Skin of body (tissue), 1 donor: ENCODE measurements at regions not wholly inside any gene's neighbourhood (a gene's known extent, or its start where the extent isn't known, plus 50 kb on each side); places are given as distances from the start of the nearest gene placed in this dataset.

Experiments
- DNase-seq: peaks from one replicate; lab custom pipeline; 2025; lab: John Stamatoyannopoulos, UW

DNA sequence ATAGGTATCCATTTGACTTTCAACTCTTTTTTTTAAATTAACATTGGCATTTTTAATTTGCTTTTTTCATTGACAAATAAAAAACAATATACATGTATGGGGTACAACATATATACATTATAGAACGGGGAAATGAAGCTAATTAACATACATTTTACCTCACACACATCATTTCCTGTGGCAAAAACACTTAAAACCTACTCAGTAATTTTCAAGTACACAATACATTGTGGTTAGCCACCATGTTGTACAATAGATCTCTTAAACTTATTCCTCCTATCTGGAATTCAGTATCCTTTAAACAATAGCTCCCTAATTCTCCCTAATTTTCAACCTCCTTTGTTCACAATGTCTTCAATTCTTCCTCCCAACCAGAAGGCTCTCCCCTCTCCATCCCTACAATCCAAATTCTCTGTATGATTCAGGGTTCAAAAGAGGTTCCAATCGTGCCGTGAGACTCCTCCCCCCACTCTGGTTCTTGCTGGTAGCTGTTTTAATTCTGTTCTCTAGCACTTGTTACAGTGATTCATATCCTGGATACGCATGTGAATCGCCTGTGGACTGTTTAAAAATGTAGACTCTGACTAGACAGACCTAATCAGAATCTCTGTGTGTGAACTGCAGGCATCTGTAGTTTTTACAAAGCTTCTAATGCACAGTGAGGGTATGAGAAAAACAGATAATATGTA lies 87.6 kb upstream of the DUSP10 start:
- DNase-seq = no peak

DNA sequence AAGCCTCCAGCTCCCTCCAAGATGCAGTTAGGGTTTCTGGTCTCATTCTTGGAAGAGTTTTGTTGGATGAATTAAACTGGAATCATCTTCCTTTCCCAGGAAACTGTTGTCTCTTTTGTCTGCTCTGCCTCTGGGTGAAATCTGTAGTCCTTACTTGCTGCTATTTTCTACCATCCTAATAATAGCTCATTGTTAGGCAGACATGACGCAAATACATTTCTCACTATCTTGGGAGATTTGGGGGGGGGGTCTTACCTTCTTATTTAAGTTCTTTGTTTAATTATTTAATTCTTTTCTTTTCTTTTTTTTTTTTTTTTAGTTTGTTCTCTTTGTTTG lies 85.4 kb upstream of the DUSP10 start:
- DNase-seq = no peak

DNA sequence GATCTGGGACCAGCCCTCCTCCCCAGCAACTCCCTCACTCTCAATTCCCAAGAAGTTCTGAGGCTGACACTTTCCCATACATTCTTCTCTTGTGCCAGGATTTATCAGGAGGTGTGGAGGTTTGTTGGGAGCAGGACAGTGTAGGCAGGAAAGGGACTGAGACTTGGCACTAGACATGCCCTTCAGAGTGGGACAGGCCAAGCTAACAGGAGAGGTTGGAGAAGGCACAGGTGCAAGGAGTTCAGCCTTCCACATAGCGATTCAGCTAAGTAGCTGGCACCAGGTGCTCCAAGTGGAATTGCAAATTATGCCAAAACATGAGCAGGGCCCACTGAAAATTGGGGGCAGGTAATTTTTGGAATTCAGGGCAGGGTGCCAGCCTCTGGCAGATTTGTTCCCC lies 83.0 kb upstream of the DUSP10 start:
- no peak for DNase-seq

DNA sequence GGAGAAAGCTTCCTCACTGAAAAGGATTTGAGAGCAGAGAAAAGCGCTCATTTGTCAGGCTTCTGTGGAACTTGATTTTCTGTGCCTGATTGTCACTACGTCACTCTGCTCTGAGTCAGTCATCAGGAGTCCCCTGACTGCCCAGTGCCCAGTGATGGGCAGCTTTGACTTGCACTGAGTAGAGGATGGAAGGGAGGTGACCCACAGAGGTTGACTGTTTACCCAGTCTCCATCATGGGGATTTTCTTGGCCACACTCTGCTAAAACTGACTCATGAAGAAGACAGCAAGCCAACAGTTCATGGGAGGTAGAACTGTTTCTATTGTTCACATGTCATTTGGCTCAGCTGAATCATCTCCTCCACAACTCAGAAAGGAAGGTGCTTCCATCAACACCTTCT lies 82.1 kb upstream of the DUSP10 start:
- DNase-seq = no peak

DNA sequence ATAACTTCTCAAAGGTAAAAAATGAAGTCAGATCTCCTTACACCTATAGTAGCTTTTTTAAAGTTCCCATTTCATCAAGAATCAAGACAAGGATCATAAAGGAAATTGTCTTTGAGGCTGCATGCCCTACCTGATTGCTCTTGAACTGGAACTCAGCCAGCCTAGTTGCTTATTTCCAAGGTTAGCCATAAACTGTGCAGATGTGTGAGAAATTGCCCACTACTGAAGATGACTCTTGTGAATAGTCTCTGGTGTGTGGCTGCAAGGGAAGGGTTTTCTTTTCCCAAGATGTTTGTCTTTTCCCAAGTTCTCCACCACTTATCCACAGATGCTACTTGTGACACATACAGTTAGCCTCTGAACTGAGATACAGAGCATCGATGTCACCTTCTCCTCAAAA lies 81.7 kb upstream of the DUSP10 start:
- no peak for DNase-seq

DNA sequence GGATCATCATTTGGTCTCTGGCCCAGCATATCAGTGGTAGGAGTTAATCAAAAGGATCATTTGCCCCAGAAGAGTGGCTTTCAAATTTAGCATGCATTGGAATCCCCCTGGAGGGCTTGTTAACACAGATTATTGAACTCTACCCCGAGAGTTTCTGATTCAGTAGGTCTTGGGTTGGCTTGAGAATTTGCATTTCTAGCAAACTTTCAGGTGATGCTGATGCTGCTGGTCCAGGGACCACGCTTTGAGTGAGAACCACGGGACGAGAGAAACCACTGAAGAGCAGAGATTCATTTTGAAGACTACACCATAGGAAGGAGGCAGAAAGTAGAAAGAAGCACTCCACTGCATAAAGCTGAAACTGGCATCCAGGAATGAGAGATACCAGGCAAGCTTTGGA lies 81.3 kb upstream of the DUSP10 start:
- no peak for DNase-seq

DNA sequence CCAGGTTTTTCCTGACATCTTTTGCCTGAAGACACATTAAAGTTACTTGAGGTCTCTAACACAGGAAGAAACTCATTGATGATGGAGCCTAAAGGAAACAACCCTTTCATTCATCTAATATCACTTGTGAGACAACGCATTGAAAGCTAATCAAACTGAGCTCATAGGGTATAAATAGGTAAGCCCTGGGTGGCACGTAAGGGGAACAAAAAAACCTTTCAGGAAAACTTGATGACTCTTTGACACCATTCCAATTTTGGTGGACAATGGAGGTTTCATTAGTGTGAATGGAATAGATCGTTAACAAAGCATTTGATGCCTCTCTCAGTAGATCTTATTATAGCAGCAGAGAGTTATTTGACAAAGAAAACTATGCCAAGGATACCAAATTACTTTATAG lies 80.7 kb upstream of the DUSP10 start:
- no peak for DNase-seq

DNA sequence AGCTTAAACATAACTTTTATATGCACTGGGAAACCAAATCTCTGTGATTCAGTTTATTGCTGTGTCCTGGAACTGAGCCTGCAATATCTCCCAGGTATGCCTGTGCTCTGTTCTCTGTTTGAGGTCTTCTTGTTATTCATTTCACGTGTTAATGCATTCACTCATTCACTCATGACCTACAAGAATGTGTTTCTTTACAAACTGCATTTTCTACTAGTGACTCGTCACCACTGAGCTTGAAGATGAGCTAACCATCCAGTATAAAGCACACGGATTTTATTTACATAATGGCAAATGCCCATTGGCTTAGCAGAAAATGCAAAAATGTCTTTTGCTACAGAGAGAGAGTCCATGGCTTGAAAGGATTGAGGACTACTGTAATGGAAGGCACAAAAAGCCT lies 75.0 kb upstream of the DUSP10 start:
- DNase-seq = no peak

DNA sequence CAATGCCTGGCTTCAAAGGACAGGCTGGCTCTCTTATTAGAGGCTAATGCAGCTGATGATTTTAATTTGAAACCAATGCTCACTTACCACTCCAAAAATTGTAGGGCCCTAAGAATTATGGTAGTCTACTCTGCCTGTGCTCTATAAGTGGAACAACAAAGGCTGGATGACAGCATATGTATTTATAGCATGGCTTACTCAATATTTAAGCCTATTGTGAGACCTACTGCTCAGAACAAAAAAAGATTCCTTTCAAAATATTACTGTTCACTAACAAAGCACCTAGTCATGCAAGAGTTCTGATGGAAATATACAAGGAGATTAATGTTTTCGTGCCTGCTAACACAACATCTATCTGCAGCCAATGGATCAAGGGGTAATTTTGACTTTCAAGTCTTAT lies 73.8 kb upstream of the DUSP10 start:
- DNase-seq = no peak

DNA sequence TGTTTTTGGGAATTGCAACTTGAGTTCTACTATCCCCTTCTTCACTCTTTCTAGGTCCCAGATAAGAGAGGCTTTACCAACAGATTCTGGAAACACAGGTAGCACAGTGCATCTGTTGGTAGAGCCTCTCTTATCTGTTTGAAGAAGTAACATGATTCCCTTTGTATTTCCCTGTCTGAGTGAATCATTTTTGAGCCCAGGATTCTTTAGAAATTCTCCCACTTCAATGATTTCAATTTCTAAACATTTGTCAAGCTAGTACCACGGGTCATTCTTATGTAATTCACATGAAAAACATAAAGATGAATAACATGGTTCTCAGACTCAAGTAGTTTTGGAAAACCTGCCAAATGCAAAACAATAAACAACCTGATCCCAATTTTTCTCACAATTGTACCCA lies 72.0 kb upstream of the DUSP10 start:
- no peak for DNase-seq

DNA sequence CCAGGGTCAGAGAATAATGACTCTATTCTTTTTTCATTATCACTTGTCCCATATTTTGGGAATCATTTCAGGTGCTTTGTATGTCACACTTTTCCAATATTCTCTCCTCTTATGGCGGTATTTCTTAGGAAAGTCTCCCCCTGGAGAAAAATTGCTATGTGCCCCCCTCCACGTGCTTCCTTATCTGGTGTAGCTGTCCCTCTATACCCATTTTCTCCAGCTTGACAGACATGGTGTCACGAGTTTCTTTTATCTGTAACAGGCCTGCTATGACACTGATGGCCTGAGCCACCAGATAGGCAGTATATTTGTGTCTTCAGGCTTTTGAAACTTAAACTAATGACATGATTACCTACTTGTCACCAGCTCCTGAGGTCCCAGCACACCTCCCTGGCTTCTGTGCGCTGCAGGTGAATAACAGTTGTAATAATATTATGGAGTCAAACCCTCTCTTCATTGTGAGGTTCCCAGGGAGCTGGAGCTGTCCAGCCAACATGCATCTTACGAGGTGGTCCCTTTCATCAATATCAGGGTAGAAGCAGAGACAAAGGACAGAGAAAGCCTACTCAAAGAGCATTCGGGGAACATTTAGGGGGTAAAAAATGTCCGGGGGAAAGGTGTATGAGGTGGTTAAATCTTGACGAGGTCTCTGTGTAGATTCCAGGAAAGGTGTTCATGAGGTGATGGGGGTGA lies 71.2 kb upstream of the DUSP10 start:
- DNase-seq = no peak

DNA sequence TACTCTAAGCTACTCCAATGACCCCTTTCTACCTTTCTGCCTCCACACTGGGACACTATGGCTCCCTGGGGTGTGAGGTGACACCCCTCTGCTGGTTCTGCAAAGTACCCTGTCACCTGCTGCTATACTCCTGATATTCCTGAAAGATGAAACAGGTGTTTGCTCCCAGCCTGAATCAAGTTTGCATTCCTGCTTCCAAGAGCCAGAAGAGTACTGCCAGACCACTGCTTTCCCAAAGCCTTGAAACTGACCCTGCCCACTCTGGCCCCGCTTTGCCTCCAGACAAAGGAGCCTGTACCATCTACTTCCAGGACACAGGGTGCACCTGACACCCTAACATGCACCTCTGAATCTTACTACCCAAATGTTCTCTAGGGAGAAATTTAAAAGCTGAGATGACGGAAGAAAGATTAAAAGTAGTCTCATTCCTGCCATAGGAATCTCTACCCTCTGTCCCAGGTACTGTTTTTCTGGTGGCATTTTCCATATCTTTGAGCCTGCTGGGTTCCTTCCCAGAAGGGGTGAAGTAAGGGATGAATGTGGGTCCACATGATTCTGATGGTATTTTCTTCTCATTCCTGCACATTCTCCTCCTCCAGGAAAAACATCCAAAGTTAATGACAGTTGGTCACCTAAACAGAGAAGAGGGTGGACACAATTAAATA lies 70.3 kb upstream of the DUSP10 start:
- no peak for DNase-seq

DNA sequence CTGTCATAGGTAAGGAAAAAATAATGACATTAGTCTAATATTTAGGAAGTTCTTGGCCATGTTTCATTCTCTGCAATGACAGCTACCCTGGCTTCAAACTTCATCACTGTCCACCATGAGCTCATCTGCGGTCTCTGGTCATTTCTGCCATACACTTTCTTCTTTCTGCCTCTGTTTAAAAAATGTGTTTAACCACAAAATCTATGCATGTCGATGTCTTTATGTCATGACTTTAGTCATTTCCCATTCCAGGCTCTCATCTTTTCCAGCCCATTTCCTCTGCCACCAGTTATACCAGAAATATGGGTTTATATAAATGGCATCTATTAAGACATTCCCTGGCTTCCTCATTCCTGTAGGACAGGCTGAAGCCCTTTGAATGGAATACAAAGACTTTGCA lies 68.5 kb upstream of the DUSP10 start:
- DNase-seq = no peak

DNA sequence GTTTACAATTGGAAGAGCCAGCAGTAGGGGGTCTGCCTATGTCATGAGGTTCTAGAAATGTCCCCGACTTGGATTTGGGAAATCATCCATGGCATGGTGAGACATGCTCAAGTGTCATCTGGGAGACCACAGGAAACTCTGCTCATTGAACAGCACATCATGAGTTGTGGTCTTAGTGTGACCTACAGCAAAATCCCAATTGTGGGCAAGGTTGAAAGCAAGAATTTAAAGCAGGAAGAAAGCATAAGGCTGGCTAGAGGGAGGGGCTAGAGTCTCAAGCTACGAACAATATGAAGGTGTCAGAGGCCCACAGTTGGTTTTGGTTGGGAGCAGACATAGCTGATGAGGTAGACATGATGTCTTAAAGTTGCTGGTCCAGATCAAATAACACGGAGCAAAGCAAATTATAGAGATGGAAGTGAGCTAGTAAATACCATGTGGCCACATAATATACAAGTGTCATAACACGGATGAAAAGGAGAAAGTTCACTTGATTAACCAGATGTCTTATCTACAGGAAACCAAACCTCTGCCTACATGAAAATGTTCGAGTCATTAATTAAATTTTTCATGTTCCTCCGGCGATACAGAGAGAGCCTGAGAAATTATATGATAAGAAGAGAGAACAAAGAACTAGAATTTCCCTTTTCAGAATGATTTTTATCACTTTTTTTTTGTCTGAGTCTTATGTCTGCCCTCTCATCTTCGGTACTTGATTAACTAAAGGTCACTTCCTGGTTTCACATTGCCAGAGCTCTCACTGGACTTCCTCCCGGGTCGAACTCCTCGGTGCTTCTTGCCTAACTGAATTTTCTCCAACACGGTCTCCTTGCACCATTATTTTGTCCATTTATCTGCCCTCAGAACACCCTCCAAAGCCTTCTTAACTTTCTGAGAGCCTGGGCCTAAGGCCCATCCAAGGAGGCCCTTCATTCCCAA lies 67.5 kb upstream of the DUSP10 start:
- no peak for DNase-seq

DNA sequence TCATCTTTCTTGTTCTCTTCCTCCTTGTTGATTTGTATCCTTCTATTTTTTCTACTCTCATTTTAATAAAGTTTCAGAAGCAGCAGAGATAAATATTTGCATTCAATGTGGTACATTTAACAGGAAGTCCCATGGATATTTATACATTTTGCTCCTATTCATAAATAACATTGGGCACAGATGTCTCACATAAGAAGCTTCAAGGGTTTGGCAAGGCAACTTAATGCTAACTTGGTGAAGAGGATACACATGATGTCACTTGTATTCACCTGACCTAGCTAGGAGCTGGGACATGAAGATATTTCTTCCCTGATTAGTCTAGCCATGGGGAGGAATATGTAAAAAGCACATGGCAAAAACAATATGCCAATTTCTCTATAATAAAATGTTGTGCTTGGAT lies 65.1 kb upstream of the DUSP10 start:
- no peak for DNase-seq

DNA sequence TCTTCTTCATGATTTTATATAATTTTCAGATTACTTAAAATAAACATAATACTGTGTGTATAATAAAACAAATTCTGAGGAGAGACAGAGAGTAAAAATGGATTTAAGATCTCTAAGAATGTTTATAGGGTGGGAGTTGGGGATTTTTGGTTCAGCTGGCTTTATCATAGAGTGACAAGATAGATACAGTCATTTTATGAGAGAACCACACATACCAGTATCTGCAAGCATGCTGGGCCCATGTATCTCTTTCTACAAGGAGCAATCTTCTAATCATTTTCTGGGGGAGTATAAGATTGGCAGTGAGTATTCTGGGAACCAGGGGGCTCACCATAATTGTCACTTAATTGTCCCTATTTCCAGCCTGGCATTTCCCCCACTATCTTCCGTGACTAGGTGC lies 64.3 kb upstream of the DUSP10 start:
- DNase-seq = no peak

DNA sequence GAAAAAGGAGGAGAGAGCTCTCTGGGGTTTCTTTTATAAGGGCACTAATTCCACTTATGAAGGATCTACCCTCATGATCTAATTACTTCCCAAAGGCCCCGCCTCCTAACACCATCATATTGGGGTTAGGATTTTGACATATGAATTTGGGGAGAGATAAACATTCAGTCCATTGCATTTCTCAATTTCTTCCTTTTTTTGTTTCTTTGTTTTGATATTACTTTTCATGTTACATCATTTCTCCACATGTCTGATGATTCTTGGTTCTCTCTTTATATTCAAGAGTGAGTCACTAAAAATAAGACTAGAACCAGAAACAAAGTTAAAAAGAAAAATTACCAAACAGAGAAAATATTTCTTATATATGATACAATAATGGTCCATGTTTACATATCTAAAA lies 63.2 kb upstream of the DUSP10 start:
- no peak for DNase-seq

DNA sequence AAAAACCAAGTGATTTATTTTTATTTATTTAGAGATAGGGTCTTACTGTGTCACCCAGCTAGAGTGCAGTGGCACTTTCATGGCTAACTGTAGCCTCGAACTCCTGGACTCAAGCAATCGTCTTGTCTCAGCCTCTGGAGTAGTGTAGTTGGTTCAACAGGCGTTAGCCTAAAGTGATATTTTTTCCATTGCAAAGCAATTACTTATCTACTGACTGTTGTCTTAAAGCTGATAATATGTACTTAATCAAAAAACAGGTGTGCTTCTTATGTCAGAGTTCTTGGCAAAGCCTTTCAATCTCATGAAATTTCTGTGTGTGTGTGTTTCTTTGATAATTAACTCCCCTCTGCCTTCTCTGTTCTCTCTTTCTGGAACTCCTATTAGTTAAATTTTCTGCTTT lies 62.4 kb upstream of the DUSP10 start:
- DNase-seq = no peak

DNA sequence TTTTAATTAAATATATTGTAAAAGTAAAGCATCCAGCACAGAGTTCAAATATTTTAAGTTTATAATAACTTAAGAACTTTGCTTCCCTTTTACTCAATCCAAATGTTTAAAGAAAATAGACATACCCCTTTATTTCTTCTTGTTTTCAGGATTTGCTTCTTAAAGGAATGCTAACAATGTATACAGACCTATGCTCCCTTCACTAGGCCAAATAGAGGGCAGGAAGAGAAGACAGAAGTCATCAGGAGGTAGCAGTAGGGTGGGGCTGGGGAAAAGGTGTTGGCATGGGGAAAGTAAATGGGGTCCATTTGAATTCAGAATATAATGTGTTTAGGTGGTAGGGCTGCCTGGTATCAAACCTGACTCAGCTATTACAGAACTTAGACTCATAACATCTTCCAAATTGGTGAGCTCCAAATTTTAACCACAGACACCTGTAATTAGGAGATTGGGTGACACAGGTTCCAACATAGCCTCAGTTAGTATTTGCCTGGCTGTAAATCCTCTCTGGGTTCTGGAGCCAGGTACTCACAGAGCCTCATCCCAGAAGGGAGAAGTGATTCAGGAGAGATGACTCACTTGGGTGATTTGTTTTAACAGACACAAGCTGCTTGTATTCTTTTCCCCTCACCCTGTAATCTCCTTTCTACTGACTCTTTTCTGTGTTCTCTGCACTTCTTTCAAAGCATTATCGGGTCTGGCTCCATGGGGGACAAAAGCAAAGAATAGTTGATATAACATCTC lies 60.1 kb upstream of the DUSP10 start:
- DNase-seq = no peak

DNA sequence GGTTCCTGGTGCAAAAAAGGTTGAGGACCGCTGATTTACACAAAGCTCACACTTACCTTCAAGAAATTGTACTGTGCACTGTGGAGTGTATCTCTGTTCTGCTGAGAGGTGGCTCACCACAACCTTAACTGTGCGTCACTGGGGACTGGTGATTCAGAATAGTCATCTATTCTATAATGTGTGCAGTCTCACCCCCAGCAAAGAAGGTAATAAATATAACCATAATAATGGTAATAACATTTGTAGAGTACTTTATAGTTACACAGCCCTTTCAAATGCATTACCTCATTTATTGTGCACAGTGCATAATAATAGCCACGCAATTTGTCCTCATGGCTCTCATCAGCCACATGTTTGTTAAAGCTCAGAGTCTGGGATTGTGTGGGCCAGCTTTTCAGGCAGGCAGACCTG lies 59.4 kb upstream of the DUSP10 start:
- DNase-seq = no peak

DNA sequence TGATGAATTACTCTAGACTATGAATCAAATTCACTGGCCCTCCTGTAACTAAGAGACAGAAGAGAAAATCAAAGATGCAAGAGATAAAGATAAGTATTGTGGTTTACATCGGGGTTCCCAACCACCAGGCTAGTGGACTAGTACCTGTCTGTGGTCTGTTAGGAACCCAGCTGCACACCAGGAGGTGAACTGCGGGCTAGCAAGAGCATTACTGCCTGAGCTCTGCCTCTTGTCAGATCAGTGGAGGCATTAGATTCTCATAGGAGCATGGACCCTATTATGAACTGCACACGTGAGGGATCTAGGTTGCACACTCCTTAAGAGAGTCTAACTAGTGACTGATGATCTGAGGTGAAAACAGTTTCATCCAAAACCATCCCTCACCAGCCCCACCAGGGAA lies 58.9 kb upstream of the DUSP10 start:
- no peak for DNase-seq
